ENCODE measurements at regions not wholly inside any gene's neighbourhood (a gene's known extent, or its start where the extent isn't known, plus 50 kb on each side); places are given as distances from the start of the nearest gene placed in this dataset.
"Not testable (repeated sequence)": the region's sequence is repeated elsewhere in the genome, so short reads cannot be mapped to it uniquely, and the experiment has no call there.

GRCh38 chr10:123309731-123310130 is 155.5 kb downstream of the BUB3 start:
- DNase-seq (ENCODE audit: low read depth in 3 of 3, low spot score in 1 of 3), result no peak

GRCh38 chr10:123316776-123317175 is 162.6 kb downstream of the BUB3 start:
- DNase-seq (ENCODE audit: low read depth in 3 of 3, low spot score in 1 of 3), result no peak

GRCh38 chr10:123318516-123318915 is 164.3 kb downstream of the BUB3 start:
- DNase-seq (ENCODE audit: low read depth in 3 of 3, low spot score in 1 of 3), result no peak

GRCh38 chr10:123320091-123320490 is 165.9 kb downstream of the BUB3 start:
- no peak for DNase-seq (ENCODE audit: low read depth in 3 of 3, low spot score in 1 of 3)

- DNase-seq (ENCODE audit: low read depth in 3 of 3, low spot score in 1 of 3), result no peak
Measured at GRCh38 chr10:123323884-123324283, 169.7 kb downstream of the BUB3 start.

- no peak for DNase-seq (ENCODE audit: low read depth in 3 of 3, low spot score in 1 of 3)
Measured at GRCh38 chr10:123325663-123326190, 171.5 kb downstream of the BUB3 start.

GRCh38 chr10:123326674-123327073 is 172.5 kb downstream of the BUB3 start:
- no peak for DNase-seq (ENCODE audit: low read depth in 3 of 3, low spot score in 1 of 3)

GRCh38 chr10:123327450-123327849 is 173.2 kb downstream of the BUB3 start:
- DNase-seq (ENCODE audit: low read depth in 3 of 3, low spot score in 1 of 3), result no peak

GRCh38 chr10:123327896-123328295 is 173.7 kb downstream of the BUB3 start:
- no peak for DNase-seq (ENCODE audit: low read depth in 3 of 3, low spot score in 1 of 3)

- no peak for DNase-seq (ENCODE audit: low read depth in 3 of 3, low spot score in 1 of 3)
Measured at GRCh38 chr10:123331438-123331837, 177.2 kb downstream of the BUB3 start.

GRCh38 chr10:123346581-123346980 is 192.4 kb downstream of the BUB3 start:
- no peak for DNase-seq (ENCODE audit: low read depth in 3 of 3, low spot score in 1 of 3)

GRCh38 chr10:123348691-123349572 is 194.7 kb downstream of the BUB3 start:
- DNase-seq (ENCODE audit: low read depth in 3 of 3, low spot score in 1 of 3), result no peak

GRCh38 chr10:123351715-123352114 is 197.5 kb downstream of the BUB3 start:
- no peak for DNase-seq (ENCODE audit: low read depth in 3 of 3, low spot score in 1 of 3)

- no peak for DNase-seq (ENCODE audit: low read depth in 3 of 3, low spot score in 1 of 3)
Measured at GRCh38 chr10:123354521-123354920, 200.3 kb downstream of the BUB3 start.

- no peak for DNase-seq (ENCODE audit: low read depth in 3 of 3, low spot score in 1 of 3)
Measured at GRCh38 chr10:123355748-123356481, 201.7 kb downstream of the BUB3 start.

GRCh38 chr10:123356799-123357198 is 202.6 kb downstream of the BUB3 start:
- no peak for DNase-seq (ENCODE audit: low read depth in 3 of 3, low spot score in 1 of 3)

- no peak for DNase-seq (ENCODE audit: low read depth in 3 of 3, low spot score in 1 of 3)
Measured at GRCh38 chr10:123357421-123357930, 203.3 kb downstream of the BUB3 start.

GRCh38 chr10:123359539-123359938 is 205.3 kb downstream of the BUB3 start:
- no peak for DNase-seq (ENCODE audit: low read depth in 3 of 3, low spot score in 1 of 3)

- no peak for DNase-seq (ENCODE audit: low read depth in 3 of 3, low spot score in 1 of 3)
Measured at GRCh38 chr10:123361832-123362231, 207.6 kb downstream of the BUB3 start.

- DNase-seq (ENCODE audit: low read depth in 3 of 3, low spot score in 1 of 3), result no peak
Measured at GRCh38 chr10:123367195-123367594, 213.0 kb downstream of the BUB3 start.

- not testable (repeated sequence) for DNase-seq (ENCODE audit: low read depth in 3 of 3, low spot score in 1 of 3)
Measured at GRCh38 chr10:123371626-123372025, 217.4 kb downstream of the BUB3 start.

GRCh38 chr10:123373591-123373990 is 219.4 kb downstream of the BUB3 start:
- no peak for DNase-seq (ENCODE audit: low read depth in 3 of 3, low spot score in 1 of 3)
